Bronchial epithelial cell (primary cell): ENCODE measurements at regions not wholly inside any gene's neighbourhood (a gene's known extent, or its start where the extent isn't known, plus 50 kb on each side); places are given as distances from the start of the nearest gene placed in this dataset.
A peak's percentile ranks its signal among the peaks of the same experiment; 100 is the strongest.

Experiments used
- DNase-seq: peaks from one replicate; pipeline ENCODE4 v3.0.0-alpha.2; 2010; ENCODE audit warnings: low read depth
- FAIRE-seq: peaks from 2 replicates; lab custom pipeline; 2011; peaks lifted over from hg19 to GRCh38; lab: Jason Lieb, UNC
- H3K27me3 ChIP-seq: 2 replicates; pipeline ENCODE4 v1.5.1; 2011; ENCODE audit warnings: low read length; ENCODE audit not compliant: control insufficient read depth, insufficient read depth
- H3K36me3 ChIP-seq: 2 replicates; pipeline ENCODE4 v1.5.1; 2011; ENCODE audit warnings: low read length; ENCODE audit not compliant: control insufficient read depth, insufficient read depth
- H3K4me3 ChIP-seq: 2 replicates; pipeline ENCODE4 v1.5.1; 2011; ENCODE audit warnings: mild to moderate bottlenecking, low read depth, low read length, control low read depth
- TF ChIP-seq, protein P1 (sequence below): IDR thresholded peaks from 2 replicates; pipeline ENCODE4 v1.5.1; 2011; ENCODE audit warnings: mild to moderate bottlenecking, moderate library complexity, low read length, control low read depth, inconsistent platforms; ENCODE audit not compliant: insufficient read depth, severe bottlenecking

DNA sequence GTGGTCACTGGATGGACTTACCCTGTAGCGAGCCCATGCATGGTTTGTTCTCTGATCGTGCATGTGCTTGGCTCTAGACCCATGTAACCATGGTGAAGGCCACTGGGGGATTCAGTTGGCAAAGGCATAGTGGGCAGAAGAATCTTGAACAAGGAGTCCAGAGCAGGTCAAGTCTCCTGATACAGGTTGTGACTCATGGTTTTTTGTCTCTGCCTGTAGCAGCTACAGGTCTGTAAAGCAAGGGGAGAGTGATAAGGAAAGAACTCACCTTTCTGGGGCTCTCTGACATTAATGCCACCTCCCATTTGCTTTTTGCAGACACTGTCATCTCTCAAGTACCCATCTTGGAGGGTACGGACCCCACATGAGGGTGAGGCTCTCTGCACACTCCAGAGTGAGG lies 153.4 kb upstream of the CAMK1G start:
- FAIRE-seq (no peak), DNase-seq (peak; percentile 60)
- Histone ChIP-seq H3K4me3 (peak overlapping the region; percentile 48), H3K36me3 (peaks cover 12% of the 10 kb centered on the region), H3K27me3 (no peaks in the 10 kb centered on the region)
- TF ChIP-seq, protein P1, sequence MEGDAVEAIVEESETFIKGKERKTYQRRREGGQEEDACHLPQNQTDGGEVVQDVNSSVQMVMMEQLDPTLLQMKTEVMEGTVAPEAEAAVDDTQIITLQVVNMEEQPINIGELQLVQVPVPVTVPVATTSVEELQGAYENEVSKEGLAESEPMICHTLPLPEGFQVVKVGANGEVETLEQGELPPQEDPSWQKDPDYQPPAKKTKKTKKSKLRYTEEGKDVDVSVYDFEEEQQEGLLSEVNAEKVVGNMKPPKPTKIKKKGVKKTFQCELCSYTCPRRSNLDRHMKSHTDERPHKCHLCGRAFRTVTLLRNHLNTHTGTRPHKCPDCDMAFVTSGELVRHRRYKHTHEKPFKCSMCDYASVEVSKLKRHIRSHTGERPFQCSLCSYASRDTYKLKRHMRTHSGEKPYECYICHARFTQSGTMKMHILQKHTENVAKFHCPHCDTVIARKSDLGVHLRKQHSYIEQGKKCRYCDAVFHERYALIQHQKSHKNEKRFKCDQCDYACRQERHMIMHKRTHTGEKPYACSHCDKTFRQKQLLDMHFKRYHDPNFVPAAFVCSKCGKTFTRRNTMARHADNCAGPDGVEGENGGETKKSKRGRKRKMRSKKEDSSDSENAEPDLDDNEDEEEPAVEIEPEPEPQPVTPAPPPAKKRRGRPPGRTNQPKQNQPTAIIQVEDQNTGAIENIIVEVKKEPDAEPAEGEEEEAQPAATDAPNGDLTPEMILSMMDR = no peak

GRCh38 chr1:209430821-209431259 lies 152.7 kb upstream of the CAMK1G start:
- TF ChIP-seq, protein P1 = no peak
- H3K36me3 ChIP-seq = peaks cover 12% of the 10 kb centered on the region
- DNase-seq (peak; percentile 92), FAIRE-seq (peak; percentile 40)
- no peaks in the 10 kb centered on the region for H3K27me3 ChIP-seq
- H3K4me3 ChIP-seq = peak overlapping the region; percentile 48

DNA sequence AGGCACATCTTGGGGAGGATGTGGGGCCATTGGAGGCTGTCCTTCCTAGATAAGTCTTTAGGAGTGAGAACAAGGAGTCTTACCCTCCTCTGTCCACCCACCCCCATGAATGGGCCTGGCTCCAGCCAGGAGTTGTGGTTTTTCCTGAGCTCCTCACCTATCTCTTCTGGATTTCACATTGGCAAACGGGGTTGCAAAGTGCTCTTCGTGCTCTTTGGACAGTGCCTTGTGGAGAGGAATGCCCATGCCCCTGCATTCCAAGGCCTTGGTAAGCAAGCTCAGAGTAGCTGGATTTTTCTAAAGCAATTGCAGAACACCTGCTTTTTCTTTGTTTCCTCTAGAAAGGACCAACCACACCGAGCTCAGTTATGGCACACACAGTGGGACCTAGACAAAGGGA lies 152.1 kb upstream of the CAMK1G start:
- Histone ChIP-seq H3K4me3 (peak overlapping the region; percentile 48), H3K27me3 (no peaks in the 10 kb centered on the region), H3K36me3 (peaks cover 12% of the 10 kb centered on the region)
- DNase-seq (no peak), FAIRE-seq (no peak)
- TF ChIP-seq, protein P1 = no peak

- FAIRE-seq (peak; percentile 85), DNase-seq (peak; percentile 57)
- TF ChIP-seq, protein P1 = no peak
- Histone ChIP-seq H3K4me3 (peak overlapping the region; percentile 48), H3K27me3 (no peaks in the 10 kb centered on the region), H3K36me3 (peaks cover 12% of the 10 kb centered on the region)
Observed at GRCh38 chr1:209431813-209432442, 151.6 kb upstream of the CAMK1G start.

GRCh38 chr1:209432443-209432825 lies 151.1 kb upstream of the CAMK1G start:
- no peak overlapping the region for H3K4me3 ChIP-seq
- no peaks in the 10 kb centered on the region for H3K27me3 ChIP-seq
- FAIRE-seq (no peak), DNase-seq (peak; percentile 51)
- TF ChIP-seq, protein P1 = no peak
- H3K36me3 ChIP-seq = peaks cover 12% of the 10 kb centered on the region

GRCh38 chr1:209433649-209434031 lies 149.9 kb upstream of the CAMK1G start:
- peak; percentile 87 for DNase-seq
- Histone ChIP-seq H3K4me3 (no peak overlapping the region), H3K36me3 (peaks cover 12% of the 10 kb centered on the region), H3K27me3 (no peaks in the 10 kb centered on the region)
- TF ChIP-seq, protein P1 = no peak
- no peak for FAIRE-seq
